ENCODE measurements at regions not wholly inside any gene's neighbourhood (a gene's known extent, or its start where the extent isn't known, plus 50 kb on each side); places are given as distances from the start of the nearest gene placed in this dataset.

DNA sequence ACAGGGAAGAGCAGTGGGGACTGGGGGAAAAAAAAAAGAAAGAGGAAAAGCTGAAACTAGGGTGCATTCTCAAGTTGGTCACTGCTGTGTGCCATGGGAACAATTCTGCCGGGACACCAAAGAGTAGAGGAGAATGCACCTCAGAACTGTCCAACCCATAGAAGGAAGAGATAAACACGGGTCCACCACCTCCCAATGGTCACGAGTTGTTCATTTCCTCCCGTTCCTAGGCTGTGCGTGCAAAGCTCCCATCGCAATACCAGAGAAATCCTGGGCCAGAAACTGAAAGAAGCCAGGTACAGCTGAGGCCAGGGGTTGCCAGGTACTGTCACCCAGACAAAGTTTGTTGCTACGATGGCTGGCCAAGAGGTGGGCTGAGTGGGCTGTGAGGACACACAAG is 236.9 kb upstream of the ANKRD55 start:
- H3K27ac ChIP-seq: no peak overlapping the region
- DNase-seq: no peak
- no peak for ATAC-seq
- no peaks in the 10 kb centered on the region for H3K36me3 ChIP-seq
- peaks cover 0 to 17% of the 10 kb centered on the region in 2 donors for H3K4me1 ChIP-seq
- H3K9me3 ChIP-seq: no peaks in the 10 kb centered on the region
- H3K27me3 ChIP-seq: no peaks in the 10 kb centered on the region
- intact Hi-C loops (cut with DNase I): no loop called here
- H3K4me3 ChIP-seq: no peak overlapping the region
- no peak for TF ChIP-seq CTCF (IDR thresholded peaks at IDR 0.05)

DNA sequence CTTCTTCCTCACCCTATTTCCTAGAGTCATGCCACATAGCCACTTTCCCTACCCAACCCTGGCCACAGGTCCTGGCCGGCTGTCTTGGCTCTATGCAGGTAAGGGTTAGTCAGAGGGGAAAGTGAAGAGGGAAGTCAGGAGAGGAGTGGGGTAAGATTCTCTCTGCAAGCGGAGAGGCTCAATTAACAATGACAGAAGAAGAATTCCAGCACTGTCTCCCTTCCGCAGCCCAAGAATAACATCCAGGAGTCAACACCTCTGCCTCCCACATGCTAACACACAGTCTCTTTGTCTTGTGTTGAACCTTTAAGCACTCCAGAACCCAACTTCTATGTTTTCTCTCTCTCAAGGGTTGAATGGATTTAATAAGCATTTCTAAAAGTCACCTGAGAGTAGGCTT is 235.1 kb upstream of the ANKRD55 start:
- no peak overlapping the region for H3K27ac ChIP-seq
- no peaks in the 10 kb centered on the region for H3K36me3 ChIP-seq
- H3K27me3 ChIP-seq: no peaks in the 10 kb centered on the region
- no peak for TF ChIP-seq CTCF (IDR thresholded peaks at IDR 0.05)
- no peak overlapping the region for H3K4me3 ChIP-seq
- no peaks in the 10 kb centered on the region for H3K9me3 ChIP-seq
- DNase-seq (no peak), ATAC-seq (no peak)
- intact Hi-C loops (cut with DNase I): no loop called here
- H3K4me1 ChIP-seq: peaks cover 0 to 24% of the 10 kb centered on the region in 2 donors

GRCh38 chr5:56467176-56467717 is 234.1 kb upstream of the ANKRD55 start:
- no peak for TF ChIP-seq CTCF (IDR thresholded peaks at IDR 0.05)
- no peak for ATAC-seq
- Histone ChIP-seq H3K4me1 (peaks cover 0 to 24% of the 10 kb centered on the region in 2 donors), H3K4me3 (no peak overlapping the region), H3K27ac (no peak overlapping the region), H3K9me3 (no peaks in the 10 kb centered on the region), H3K36me3 (no peaks in the 10 kb centered on the region), H3K27me3 (no peaks in the 10 kb centered on the region)
- no peak for DNase-seq
- intact Hi-C loops (cut with DNase I): no loop called here

DNA sequence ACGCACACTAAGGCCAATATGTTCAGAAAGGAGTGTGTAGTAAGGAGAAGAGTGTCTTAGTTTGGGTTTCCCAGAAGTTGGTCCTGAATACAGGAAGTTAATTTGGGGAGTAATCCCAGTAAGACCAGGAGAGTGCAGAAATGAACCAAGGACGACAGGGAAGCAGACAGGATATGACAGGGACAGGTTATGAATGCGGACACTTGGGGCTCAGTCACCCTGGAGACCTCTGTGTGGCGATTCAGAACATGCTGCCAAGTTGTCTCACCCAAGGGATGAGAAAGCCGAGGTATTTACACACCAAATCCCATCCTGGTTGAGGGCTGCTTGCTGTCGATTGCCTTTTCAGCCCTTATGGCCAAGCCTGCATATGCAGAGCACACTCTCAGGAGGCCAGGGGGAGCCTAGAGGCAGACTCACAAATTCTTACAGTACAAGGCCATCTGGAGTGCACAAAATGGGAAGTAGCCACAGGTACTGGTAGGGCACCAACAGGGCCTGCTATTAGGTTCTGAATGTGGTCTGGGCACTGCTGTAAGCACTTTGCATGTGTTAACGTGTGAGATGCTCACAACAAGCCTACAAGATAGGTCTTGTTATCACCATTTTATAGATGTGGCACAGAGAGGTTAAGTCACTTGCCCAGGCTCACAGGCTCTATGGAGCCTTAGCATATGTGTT is 233.1 kb upstream of the ANKRD55 start:
- peak overlapping the region in 1 of 2 donors; percentile 76 for H3K27ac ChIP-seq
- no peaks in the 10 kb centered on the region for H3K36me3 ChIP-seq
- H3K4me3 ChIP-seq: no peak overlapping the region
- DNase-seq (no peak), ATAC-seq (no peak)
- no peaks in the 10 kb centered on the region for H3K9me3 ChIP-seq
- TF ChIP-seq CTCF (IDR thresholded peaks at IDR 0.05): no peak
- H3K27me3 ChIP-seq: no peaks in the 10 kb centered on the region
- H3K4me1 ChIP-seq: peaks cover 0 to 24% of the 10 kb centered on the region in 2 donors
- intact Hi-C loops (cut with DNase I): no loop called here

- H3K4me1 ChIP-seq: peaks cover 0 to 24% of the 10 kb centered on the region in 2 donors
- no peaks in the 10 kb centered on the region for H3K27me3 ChIP-seq
- H3K27ac ChIP-seq: peak overlapping the region in 1 of 2 donors; percentile 76
- ATAC-seq (no peak), DNase-seq (no peak)
- no peak for TF ChIP-seq CTCF (IDR thresholded peaks at IDR 0.05)
- H3K36me3 ChIP-seq: no peaks in the 10 kb centered on the region
- H3K4me3 ChIP-seq: no peak overlapping the region
- intact Hi-C loops (cut with DNase I): no loop called here
- no peaks in the 10 kb centered on the region for H3K9me3 ChIP-seq
Observed at GRCh38 chr5:56465769-56466135, 232.6 kb upstream of the ANKRD55 start.

Measured in left lung (tissue), 4 donors.